SK-N-SH treated with all-trans-retinoic acid at 6 μM for 48 hours (cell line): ENCODE measurements at regions not wholly inside any gene's neighbourhood (a gene's known extent, or its start where the extent isn't known, plus 50 kb on each side); places are given as distances from the start of the nearest gene placed in this dataset.

ENCODE experiments used
- ATAC-seq: fragments of 200-7000 bp; cut with Tn5 transposase; 3 replicates; pipeline ENCODE4 v1.9.1; 2020; ENCODE audit warnings: mild to moderate bottlenecking, moderate library complexity
- ARNTL ChIP-seq: fragments of 450-650 bp; formaldehyde crosslinking; IDR thresholded peaks from 2 replicates; pipeline ENCODE4 v1.5.0; 2020; ENCODE audit warnings: low read depth, mild to moderate bottlenecking, moderate library complexity, borderline replicate concordance
- BACH2 ChIP-seq: fragments of 250-450 bp; sonication (Bioruptor Pico); IDR thresholded peaks from 2 replicates; pipeline ENCODE4 v1.9.0; 2021; ENCODE audit warnings: mild to moderate bottlenecking, borderline replicate concordance
- CREB5 ChIP-seq: fragments of 250-450 bp; sonication (Bioruptor Pico); IDR thresholded peaks from 2 replicates; pipeline ENCODE4 v1.5.1; 2020; ENCODE audit warnings: low read depth, mild to moderate bottlenecking, moderate library complexity
- CSDC2 ChIP-seq: fragments of 250-450 bp; sonication (Bioruptor Pico); IDR thresholded peaks from 2 replicates; pipeline ENCODE4 v1.5.0; 2020; ENCODE audit warnings: mild to moderate bottlenecking, moderate library complexity
- CSRNP3 ChIP-seq: fragments of 250-450 bp; sonication (Bioruptor Pico); IDR thresholded peaks from 2 replicates; pipeline ENCODE4 v1.5.1; 2021; ENCODE audit warnings: mild to moderate bottlenecking, moderate library complexity
- ESRRG ChIP-seq: fragments of 250-450 bp; sonication (Bioruptor Pico); IDR thresholded peaks from 2 replicates; pipeline ENCODE4 v1.6.1; 2021; ENCODE audit warnings: mild to moderate bottlenecking
- GLIS3 ChIP-seq: fragments of 250-450 bp; sonication (Bioruptor Pico); IDR thresholded peaks from 2 replicates; pipeline ENCODE4 v1.5.0; 2020; ENCODE audit warnings: mild to moderate bottlenecking, moderate library complexity
- ISL1 ChIP-seq: fragments of 250-450 bp; sonication (Bioruptor Pico); IDR thresholded peaks from 2 replicates; pipeline ENCODE4 v2.1.2; 2022; ENCODE audit warnings: mild to moderate bottlenecking, moderate library complexity
- OSR1 ChIP-seq: fragments of 250-450 bp; sonication (Bioruptor Pico); IDR thresholded peaks from 2 replicates; pipeline ENCODE4 v1.8.0; 2022; ENCODE audit warnings: moderate library complexity, mild to moderate bottlenecking, inconsistent platforms
- PATZ1 ChIP-seq: fragments of 250-450 bp; sonication (Bioruptor Pico); IDR thresholded peaks from 2 replicates; pipeline ENCODE4 v1.8.0; 2020; ENCODE audit warnings: mild to moderate bottlenecking, moderate library complexity, borderline replicate concordance
- POU6F1 ChIP-seq: fragments of 250-450 bp; sonication (Bioruptor Pico); IDR thresholded peaks from 2 replicates; pipeline ENCODE4 v1.8.0; 2021; ENCODE audit warnings: low read depth, mild to moderate bottlenecking, moderate library complexity, borderline replicate concordance
- SNAI2 ChIP-seq: fragments of 250-450 bp; sonication (Bioruptor Pico); IDR thresholded peaks from 2 replicates; pipeline ENCODE4 v1.5.0; 2020; ENCODE audit warnings: mild to moderate bottlenecking, moderate library complexity
- TCF4 ChIP-seq: fragments of 250-450 bp; sonication (Bioruptor Pico); IDR thresholded peaks from 2 replicates; pipeline ENCODE4 v1.8.0; 2021; ENCODE audit warnings: mild to moderate bottlenecking, moderate library complexity, borderline replicate concordance
- TOX ChIP-seq: fragments of 250-450 bp; sonication (Bioruptor Pico); IDR thresholded peaks from 2 replicates; pipeline ENCODE4 v1.8.0; 2021; ENCODE audit warnings: mild to moderate bottlenecking, moderate library complexity, borderline replicate concordance
- TSHZ2 ChIP-seq: fragments of 250-450 bp; sonication (Bioruptor Pico); IDR thresholded peaks from 2 replicates; pipeline ENCODE4 v1.5.0; 2020; ENCODE audit warnings: mild to moderate bottlenecking, moderate library complexity
- ZC3H10 ChIP-seq: fragments of 250-450 bp; sonication (Bioruptor Pico); IDR thresholded peaks from 2 replicates; pipeline ENCODE4 v1.5.1; 2021; ENCODE audit warnings: mild to moderate bottlenecking, moderate library complexity
- ZFP3 ChIP-seq: fragments of 250-450 bp; sonication (Bioruptor Pico); IDR thresholded peaks from 2 replicates; pipeline ENCODE4 v1.5.0; 2020; ENCODE audit warnings: mild to moderate bottlenecking, moderate library complexity
- ZFP30 ChIP-seq: fragments of 450-650 bp; formaldehyde crosslinking; IDR thresholded peaks from 2 replicates; pipeline ENCODE4 v1.5.0; 2022; ENCODE audit warnings: mild to moderate bottlenecking, moderate library complexity
- ZNF565 ChIP-seq: fragments of 450-650 bp; formaldehyde crosslinking; conservative IDR thresholded peaks from 2 replicates; pipeline ENCODE4 v1.5.0; 2020; ENCODE audit warnings: low read depth, mild to moderate bottlenecking, moderate library complexity
- ZNF70 ChIP-seq: fragments of 450-650 bp; formaldehyde crosslinking; IDR thresholded peaks from 2 replicates; pipeline ENCODE4 v1.5.0; 2020; ENCODE audit warnings: mild to moderate bottlenecking, moderate library complexity
- ZNF8 ChIP-seq: fragments of 450-650 bp; formaldehyde crosslinking; IDR thresholded peaks from 2 replicates; pipeline ENCODE4 v1.5.0; 2020; ENCODE audit warnings: mild to moderate bottlenecking, moderate library complexity

- peak; percentile 88 for ATAC-seq
- TF ChIP-seq CREB5 (CRISPR knock-in tag) (no peak), ZFP3 (CRISPR knock-in tag) (no peak), ZNF70 (no peak), ZNF8 (CRISPR knock-in tag) (no peak), CSDC2 (CRISPR knock-in tag) (no peak)
Observed at GRCh38 chr13:44293908-44294735, 79.5 kb upstream of the SERP2 start.

GRCh38 chr13:44294876-44295275 is 78.7 kb upstream of the SERP2 start:
- no peak for TF ChIP-seq ISL1 (CRISPR knock-in tag)
- no peak for TF ChIP-seq SNAI2 (CRISPR knock-in tag)
- TF ChIP-seq TOX: no peak
- TF ChIP-seq ARNTL (CRISPR knock-in tag): no peak
- TF ChIP-seq ZNF8 (CRISPR knock-in tag): no peak
- TF ChIP-seq TCF4 (CRISPR knock-in tag): no peak
- no peak for TF ChIP-seq POU6F1 (CRISPR knock-in tag)
- TF ChIP-seq GLIS3 (CRISPR knock-in tag): no peak
- no peak for TF ChIP-seq ZFP30 (CRISPR knock-in tag)
- no peak for TF ChIP-seq TSHZ2 (CRISPR knock-in tag)
- TF ChIP-seq ZFP3 (CRISPR knock-in tag): no peak
- TF ChIP-seq, all 23 proteins: peak for 0
- ATAC-seq: no peak

GRCh38 chr13:44296856-44297255 is 76.8 kb upstream of the SERP2 start:
- no peak for ATAC-seq
- no peak for TF ChIP-seq TOX
- TF ChIP-seq TCF4 (CRISPR knock-in tag): no peak
- no peak for TF ChIP-seq CREB5 (CRISPR knock-in tag)
- no peak for TF ChIP-seq ISL1 (CRISPR knock-in tag)
- TF ChIP-seq OSR1: no peak
- TF ChIP-seq TSHZ2 (CRISPR knock-in tag): no peak
- no peak for TF ChIP-seq GLIS3 (CRISPR knock-in tag)
- TF ChIP-seq ZNF70: no peak
- TF ChIP-seq SNAI2 (CRISPR knock-in tag): no peak
- TF ChIP-seq ZNF8 (CRISPR knock-in tag): no peak
- TF ChIP-seq BACH2 (CRISPR knock-in tag): no peak

- TF ChIP-seq BACH2 (CRISPR knock-in tag) (no peak), ESRRG (CRISPR knock-in tag) (no peak), TOX (no peak), PATZ1 (CRISPR knock-in tag) (no peak), ZFP3 (CRISPR knock-in tag) (no peak), ZFP30 (CRISPR knock-in tag) (no peak), ZC3H10 (CRISPR knock-in tag) (no peak), ZNF565 (no peak), ZNF70 (no peak), CSRNP3 (no peak), CSDC2 (CRISPR knock-in tag) (no peak)
- TF ChIP-seq, all 23 proteins: peak for 0
- ATAC-seq: no peak
Observed at GRCh38 chr13:44298314-44298713, 75.3 kb upstream of the SERP2 start.
